Neuronal stem cell (in vitro differentiated cells): ENCODE measurements at regions not wholly inside any gene's neighbourhood (a gene's known extent, or its start where the extent isn't known, plus 50 kb on each side); places are given as distances from the start of the nearest gene placed in this dataset.

Experiments used
- DNase-seq: peaks from one replicate; pipeline ENCODE4 v3.0.0-alpha.2; 2013; ENCODE audit warnings: low spot score
- H2AFZ ChIP-seq: one replicate; pipeline ENCODE4 v1.6.1; 2013; ENCODE audit warnings: mild to moderate bottlenecking, low read length, inconsistent platforms
- H2AK5ac ChIP-seq: 2 replicates; pipeline ENCODE4 v1.6.1; 2013; ENCODE audit warnings: low read depth, mild to moderate bottlenecking, inconsistent platforms, low read length, moderate library complexity, mixed read lengths
- H2BK120ac ChIP-seq: 2 replicates; pipeline ENCODE4 v1.6.1; 2013; ENCODE audit warnings: low read depth, mild to moderate bottlenecking, inconsistent platforms, low read length, moderate library complexity, mixed read lengths
- H2BK12ac ChIP-seq: one replicate; pipeline ENCODE4 v1.6.1; 2013; ENCODE audit warnings: low read length, inconsistent platforms
- H2BK15ac ChIP-seq: 2 replicates; pipeline ENCODE4 v1.6.1; 2013; ENCODE audit warnings: mild to moderate bottlenecking, low read length, inconsistent platforms, mixed read lengths
- H2BK5ac ChIP-seq: one replicate; pipeline ENCODE4 v1.6.1; 2013; ENCODE audit warnings: inconsistent platforms, mild to moderate bottlenecking, low read length, moderate library complexity
- H3K14ac ChIP-seq: one replicate; pipeline ENCODE4 v1.6.1; 2013; ENCODE audit warnings: low read length, inconsistent platforms
- H3K18ac ChIP-seq: 2 replicates; pipeline ENCODE4 v1.6.1; 2013; ENCODE audit warnings: low read length, inconsistent platforms
- H3K23ac ChIP-seq: 2 replicates; pipeline ENCODE4 v1.6.1; 2013; ENCODE audit warnings: low read depth, mild to moderate bottlenecking, mixed read lengths, low read length, inconsistent platforms; ENCODE audit not compliant: poor library complexity
- H3K27ac ChIP-seq: replicated peaks from 3 replicates; pipeline ENCODE4 v1.5.1; 2013; ENCODE audit warnings: low read length, inconsistent platforms
- H3K27me3 ChIP-seq, 3 experiments: 2 replicates each; pipeline ENCODE4 v1.6.1; 2013; ENCODE audit warnings: low read length in 3 of 3, mild to moderate bottlenecking in 2 of 3, inconsistent platforms in 1 of 3, low read depth in 1 of 3, mixed read lengths in 1 of 3, moderate library complexity in 1 of 3; ENCODE audit not compliant: control insufficient read depth in 3 of 3, insufficient read depth in 3 of 3
- H3K36me3 ChIP-seq, 2 donors: replicated peaks in 1 of 2; 2 replicates each; pipeline ENCODE4 v1.6.1; 2013; ENCODE audit warnings: low read length in 2 of 2; ENCODE audit not compliant: control insufficient read depth in 2 of 2, insufficient read depth in 2 of 2
- H3K4ac ChIP-seq: 2 replicates; pipeline ENCODE4 v1.6.1; 2013; ENCODE audit warnings: inconsistent platforms, mild to moderate bottlenecking, low read length, moderate library complexity
- H3K4me1 ChIP-seq, 2 donors: 1 replicate in 1 of 2; 2 replicates in 1 of 2; pipeline ENCODE4 v1.6.1; 2013; ENCODE audit warnings: low read length in 2 of 2, low read depth in 1 of 2; ENCODE audit not compliant: control insufficient read depth in 2 of 2, insufficient read depth in 1 of 2
- H3K4me2 ChIP-seq: one replicate; pipeline ENCODE4 v1.6.1; 2013; ENCODE audit warnings: mild to moderate bottlenecking, low read length, inconsistent platforms; ENCODE audit not compliant: insufficient read depth, poor library complexity, severe bottlenecking
- H3K4me3 ChIP-seq, 2 donors: 2 replicates each; pipeline ENCODE4 v1.5.1; 2013; ENCODE audit warnings: low read length in 2 of 2, mild to moderate bottlenecking in 2 of 2, inconsistent platforms in 1 of 2, moderate library complexity in 1 of 2
- H3K79me1 ChIP-seq: one replicate; pipeline ENCODE4 v1.6.1; 2013; ENCODE audit warnings: low read depth, mild to moderate bottlenecking, inconsistent platforms, low read length, moderate library complexity
- H3K9ac ChIP-seq: one replicate; pipeline ENCODE4 v1.6.1; 2013; ENCODE audit warnings: mild to moderate bottlenecking, low read depth, low read length, inconsistent platforms; ENCODE audit not compliant: poor library complexity
- H3K9me3 ChIP-seq, 2 donors: replicated peaks in 1 of 2; 2 replicates each; pipeline versions ENCODE3 to v1.6.1; 2013; ENCODE audit warnings: low read length in 2 of 2, mild to moderate bottlenecking in 2 of 2, inconsistent platforms in 1 of 2, low read depth in 1 of 2, mixed read lengths in 1 of 2, moderate library complexity in 1 of 2; ENCODE audit not compliant: control insufficient read depth in 2 of 2, insufficient read depth in 1 of 2
- H4K8ac ChIP-seq: one replicate; pipeline ENCODE4 v1.6.1; 2013; ENCODE audit warnings: low read depth, mild to moderate bottlenecking, inconsistent platforms, low read length, moderate library complexity
- H4K91ac ChIP-seq: one replicate; pipeline ENCODE4 v1.6.1; 2013; ENCODE audit warnings: low read length, low read depth, mild to moderate bottlenecking, inconsistent platforms; ENCODE audit not compliant: poor library complexity
- WGBS, 2 donors: extraction: QIAGEN DNeasy Blood & Tissue Kit; methylation state at CpG; one replicate each; pipeline ENCODE4 v1.1.7; 2013; ENCODE audit warnings: missing lambda C conversion rate in 2 of 2, mixed read lengths in 1 of 2; ENCODE audit not compliant: insufficient read length in 2 of 2, insufficient replicate concordance in 1 of 2; ENCODE audit errors: extremely low coverage in 2 of 2; 5-methylcytosine and 5-hydroxymethylcytosine counted together

DNA sequence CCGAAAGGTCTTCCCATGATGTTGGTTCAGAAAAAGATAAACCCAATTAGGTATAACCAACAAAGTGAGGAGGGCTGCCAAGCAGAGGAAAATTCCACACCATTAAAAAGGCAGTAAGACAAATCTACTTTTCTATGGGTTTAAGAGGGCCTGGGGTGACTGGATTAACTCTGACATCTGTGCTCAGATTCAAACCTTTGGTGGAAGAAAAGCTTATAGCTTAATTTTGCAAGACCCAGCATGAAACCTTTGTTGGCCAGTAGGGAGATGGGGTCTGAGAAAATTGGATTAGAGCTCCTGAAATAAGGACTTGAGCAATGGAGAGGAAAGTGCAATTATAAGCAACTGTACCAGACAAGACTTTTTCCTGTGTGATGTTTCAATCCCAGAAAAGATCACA is 104.2 kb downstream of the KDR start:
- H3K23ac ChIP-seq, result no peak overlapping the region
- H3K27me3 ChIP-seq, result no peaks in the 10 kb centered on the region
- WGBS, 2 donors, result no CpG with 5 or more reads among the region's 1 CpG
- no peak overlapping the region for H3K14ac ChIP-seq
- H3K36me3 ChIP-seq, result no peaks in the 10 kb centered on the region
- no peak overlapping the region for H4K91ac ChIP-seq
- no peak overlapping the region for H3K4me3 ChIP-seq
- no peak overlapping the region for H2BK120ac ChIP-seq
- H3K18ac ChIP-seq, result no peak overlapping the region
- H3K9me3 ChIP-seq, result no peaks in the 10 kb centered on the region
- H2AFZ ChIP-seq, result no peak overlapping the region
- peak overlapping the region; percentile 62 for H3K27ac ChIP-seq
- no peak overlapping the region for H3K4me2 ChIP-seq
- H2BK12ac ChIP-seq, result no peak overlapping the region
- H3K4ac ChIP-seq, result no peak overlapping the region
- H3K4me1 ChIP-seq, result peaks cover 0 to 5% of the 10 kb centered on the region in 2 donors
- no peak overlapping the region for H2AK5ac ChIP-seq
- H4K8ac ChIP-seq, result no peak overlapping the region
- no peak overlapping the region for H2BK5ac ChIP-seq
- peak; percentile 48 for DNase-seq
- H2BK15ac ChIP-seq, result no peak overlapping the region
- no peaks in the 10 kb centered on the region for H3K79me1 ChIP-seq
- no peak overlapping the region for H3K9ac ChIP-seq

DNA sequence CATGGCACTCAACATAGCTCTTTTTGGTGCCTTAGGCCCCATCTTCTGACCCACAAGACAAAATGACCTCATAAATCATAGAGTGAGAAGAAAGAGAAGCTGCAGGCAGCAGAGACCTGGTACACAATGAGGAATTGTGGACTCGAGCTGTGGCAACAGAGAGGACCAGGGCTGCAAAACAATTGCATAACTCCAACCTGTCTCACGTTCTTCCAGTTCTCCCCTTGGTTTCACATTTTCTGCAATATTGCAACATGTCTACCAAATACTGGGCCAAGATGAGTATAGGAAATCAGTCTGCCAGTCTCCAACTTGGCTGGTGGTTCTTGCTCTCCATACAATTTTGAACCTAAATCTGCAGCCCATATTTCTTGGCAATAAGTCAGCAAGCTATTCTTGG is 105.3 kb downstream of the KDR start:
- Histone ChIP-seq H2AFZ (peak overlapping the region; percentile 76), H3K4ac (no peak overlapping the region), H2AK5ac (no peak overlapping the region), H2BK15ac (no peak overlapping the region), H3K27me3 (no peaks in the 10 kb centered on the region), H3K79me1 (no peaks in the 10 kb centered on the region), H2BK120ac (no peak overlapping the region), H4K8ac (no peak overlapping the region), H3K4me2 (no peak overlapping the region), H4K91ac (no peak overlapping the region), H3K27ac (no peak overlapping the region), H3K23ac (no peak overlapping the region), H2BK5ac (no peak overlapping the region), H3K36me3 (no peaks in the 10 kb centered on the region), H3K9me3 (no peaks in the 10 kb centered on the region), H3K4me3 (no peak overlapping the region), H3K18ac (no peak overlapping the region), H3K4me1 (peaks cover 0 to 5% of the 10 kb centered on the region in 2 donors), H2BK12ac (no peak overlapping the region), H3K9ac (no peak overlapping the region), H3K14ac (no peak overlapping the region)
- no CpG with 5 or more reads among the region's 2 CpGs for WGBS, 2 donors
- DNase-seq, result no peak

- no CpG with 5 or more reads among the region's 2 CpGs for WGBS, 2 donors
- no peak overlapping the region for H3K23ac ChIP-seq
Observed at GRCh38 chr4:55018978-55019377, 106.4 kb downstream of the KDR start.

DNA sequence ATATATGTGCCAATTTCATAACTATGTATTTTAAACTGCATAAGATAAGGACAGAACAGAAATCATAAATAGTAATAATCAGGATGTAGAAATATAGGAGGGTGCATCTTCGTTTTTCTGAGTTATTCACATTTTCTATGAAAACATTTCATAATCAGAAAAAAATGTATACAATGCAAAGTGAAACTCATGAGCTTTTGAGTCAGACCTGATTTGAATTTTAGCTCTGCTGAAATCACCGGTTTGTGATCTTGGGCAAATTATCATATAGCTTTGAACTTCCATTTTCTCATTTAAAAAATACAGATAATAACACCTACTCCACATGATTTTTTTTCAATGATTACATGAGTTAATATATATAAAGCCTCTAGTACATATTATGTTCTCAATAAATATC is 106.9 kb downstream of the KDR start:
- H3K79me1 ChIP-seq, result no peaks in the 10 kb centered on the region
- H2BK120ac ChIP-seq, result no peak overlapping the region
- no peak overlapping the region for H3K23ac ChIP-seq
- peak overlapping the region; percentile 76 for H2AFZ ChIP-seq
- H4K91ac ChIP-seq, result no peak overlapping the region
- no peak overlapping the region for H2AK5ac ChIP-seq
- H3K18ac ChIP-seq, result no peak overlapping the region
- H3K4me3 ChIP-seq, result no peak overlapping the region
- no peak overlapping the region for H2BK15ac ChIP-seq
- H2BK12ac ChIP-seq, result no peak overlapping the region
- H3K4ac ChIP-seq, result no peak overlapping the region
- H3K27ac ChIP-seq, result no peak overlapping the region
- no peak overlapping the region for H3K9ac ChIP-seq
- H3K4me2 ChIP-seq, result no peak overlapping the region
- no peaks in the 10 kb centered on the region for H3K36me3 ChIP-seq
- H3K14ac ChIP-seq, result no peak overlapping the region
- H3K4me1 ChIP-seq, result peaks cover 0 to 10% of the 10 kb centered on the region in 2 donors
- H4K8ac ChIP-seq, result no peak overlapping the region
- H2BK5ac ChIP-seq, result no peak overlapping the region
- H3K27me3 ChIP-seq, result no peaks in the 10 kb centered on the region
- no CpG with 5 or more reads among the region's 2 CpGs for WGBS, 2 donors
- no peaks in the 10 kb centered on the region for H3K9me3 ChIP-seq
- no peak for DNase-seq

More at GRCh38 chr4:55018978-55019377, 106.4 kb downstream of the KDR start:
- H3K27me3 ChIP-seq, result no peaks in the 10 kb centered on the region
- no peak for DNase-seq
- no peak overlapping the region for H3K4me2 ChIP-seq
- H2AFZ ChIP-seq, result peak overlapping the region; percentile 76
- H3K27ac ChIP-seq, result no peak overlapping the region
- no peak overlapping the region for H2BK15ac ChIP-seq
- no peaks in the 10 kb centered on the region for H3K79me1 ChIP-seq
- no peak overlapping the region for H2BK12ac ChIP-seq
- no peaks in the 10 kb centered on the region for H3K36me3 ChIP-seq
- H4K91ac ChIP-seq, result no peak overlapping the region
- no peak overlapping the region for H2AK5ac ChIP-seq
- no peak overlapping the region for H3K9ac ChIP-seq
- no peak overlapping the region for H3K4me3 ChIP-seq
- no peak overlapping the region for H2BK5ac ChIP-seq
- no peak overlapping the region for H2BK120ac ChIP-seq
- no peaks in the 10 kb centered on the region for H3K9me3 ChIP-seq
- H3K18ac ChIP-seq, result no peak overlapping the region
- peaks cover 0 to 9% of the 10 kb centered on the region in 2 donors for H3K4me1 ChIP-seq
- no peak overlapping the region for H3K14ac ChIP-seq
- H3K4ac ChIP-seq, result no peak overlapping the region
- H4K8ac ChIP-seq, result no peak overlapping the region
